Hepatocyte (in vitro differentiated cells): ENCODE measurements at regions not wholly inside any gene's neighbourhood (a gene's known extent, or its start where the extent isn't known, plus 50 kb on each side); places are given as distances from the start of the nearest gene placed in this dataset.

ENCODE experiments used
- DNase-seq: peaks from one replicate; pipeline ENCODE4 v3.0.0-alpha.2; 2016; ENCODE audit warnings: low spot score
- H2AFZ ChIP-seq: fragments of 200-600 bp; sonication (generic); 2 replicates; pipeline ENCODE4 v1.6.0; 2016; ENCODE audit warnings: antibody characterized with exemption, mild to moderate bottlenecking
- H3K27ac ChIP-seq: fragments of 200-600 bp; sonication (generic); 2 replicates; pipeline ENCODE4 v1.5.1; 2016; ENCODE audit warnings: mild to moderate bottlenecking
- H3K27me3 ChIP-seq: fragments of 200-600 bp; sonication (generic); 2 replicates; pipeline ENCODE4 v1.6.1; 2016
- H3K36me3 ChIP-seq: fragments of 200-600 bp; sonication (generic); replicated peaks from 2 replicates; pipeline ENCODE4 v1.5.1; 2016; ENCODE audit warnings: low read depth; ENCODE audit not compliant: insufficient read depth
- H3K4me1 ChIP-seq: fragments of 200-600 bp; sonication (generic); 2 replicates; pipeline ENCODE4 v1.5.1; 2016; ENCODE audit warnings: mild to moderate bottlenecking, moderate library complexity; ENCODE audit not compliant: insufficient read depth
- H3K4me2 ChIP-seq: fragments of 200-600 bp; sonication (generic); 2 replicates; pipeline ENCODE4 v1.6.0; 2016
- H3K4me3 ChIP-seq: fragments of 200-600 bp; sonication (generic); 2 replicates; pipeline ENCODE4 v1.5.1; 2016; ENCODE audit warnings: mild to moderate bottlenecking
- H3K79me2 ChIP-seq: fragments of 200-600 bp; sonication (generic); 2 replicates; pipeline ENCODE4 v1.6.0; 2017; ENCODE audit warnings: mild to moderate bottlenecking
- H3K9me2 ChIP-seq: fragments of 200-600 bp; sonication (generic); replicated peaks from 2 replicates; pipeline ENCODE4 v1.6.0; 2017; ENCODE audit warnings: mild to moderate bottlenecking; ENCODE audit not compliant: insufficient read depth
- H3K9me3 ChIP-seq: fragments of 200-600 bp; sonication (generic); 2 replicates; pipeline ENCODE4 v1.5.1; 2016; ENCODE audit warnings: low read depth, mild to moderate bottlenecking
- H4K20me1 ChIP-seq: fragments of 200-600 bp; sonication (generic); 2 replicates; pipeline ENCODE4 v1.6.0; 2016; ENCODE audit warnings: mild to moderate bottlenecking; ENCODE audit not compliant: insufficient read depth, poor library complexity, severe bottlenecking
- CTCF ChIP-seq: fragments of 200-600 bp; sonication (generic); IDR thresholded peaks from 2 replicates; pipeline ENCODE4 v1.5.1; 2016; ENCODE audit warnings: antibody characterized with exemption, mild to moderate bottlenecking; ENCODE audit not compliant: poor library complexity
- EZH2 ChIP-seq: fragments of 200-600 bp; sonication (generic); IDR thresholded peaks from 2 replicates; pipeline ENCODE4 v1.6.1; 2016; ENCODE audit warnings: antibody characterized with exemption, mild to moderate bottlenecking, borderline replicate concordance
- EZH2phosphoT487 ChIP-seq: fragments of 200-600 bp; sonication (generic); IDR thresholded peaks from one replicate; pipeline ENCODE4 v1.6.1; 2018; ENCODE audit warnings: antibody characterized with exemption, mild to moderate bottlenecking, low read depth, moderate library complexity; ENCODE audit not compliant: unreplicated experiment, severe bottlenecking
- WGBS: methylation state at CpG from one replicate; pipeline ENCODE4 v1.1.6; 2016; ENCODE audit warnings: low lambda C conversion rate; ENCODE audit errors: missing lambda C conversion rate; 5-methylcytosine and 5-hydroxymethylcytosine counted together

GRCh38 chr17:34843682-34844081 lies 117.6 kb downstream of the CCT6B start:
- no peaks in the 10 kb centered on the region for H3K27me3 ChIP-seq

GRCh38 chr17:34842235-34842634 lies 119.0 kb downstream of the CCT6B start:
- H3K4me3 ChIP-seq: no peak overlapping the region
- no peaks in the 10 kb centered on the region for H3K9me3 ChIP-seq
- H4K20me1 ChIP-seq: no peaks in the 10 kb centered on the region
- WGBS: 91% methylated on average over 5 of the region's 5 CpGs
- H3K27me3 ChIP-seq: no peaks in the 10 kb centered on the region
- H2AFZ ChIP-seq: no peak overlapping the region
- no peaks in the 10 kb centered on the region for H3K36me3 ChIP-seq
- H3K27ac ChIP-seq: no peak overlapping the region
- no peaks in the 10 kb centered on the region for H3K79me2 ChIP-seq
- no peak overlapping the region for H3K4me2 ChIP-seq
- no peak for TF ChIP-seq EZH2
- TF ChIP-seq EZH2phosphoT487: no peak
- no peak for TF ChIP-seq CTCF
- H3K4me1 ChIP-seq: no peaks in the 10 kb centered on the region
- no peaks in the 10 kb centered on the region for H3K9me2 ChIP-seq
- no peak for DNase-seq

More at GRCh38 chr17:34843682-34844081, 117.6 kb downstream of the CCT6B start:
- TF ChIP-seq EZH2 (no peak), CTCF (no peak), EZH2phosphoT487 (no peak)
- 84% methylated on average over 3 of the region's 3 CpGs for WGBS
- Histone ChIP-seq H3K4me1 (no peaks in the 10 kb centered on the region), H3K9me3 (no peaks in the 10 kb centered on the region), H3K4me3 (no peak overlapping the region), H3K27ac (no peak overlapping the region), H2AFZ (no peak overlapping the region), H3K9me2 (no peaks in the 10 kb centered on the region), H4K20me1 (no peaks in the 10 kb centered on the region), H3K79me2 (no peaks in the 10 kb centered on the region), H3K4me2 (no peak overlapping the region), H3K36me3 (no peaks in the 10 kb centered on the region)
- no peak for DNase-seq

- H3K9me2 ChIP-seq: no peaks in the 10 kb centered on the region
- H2AFZ ChIP-seq: no peak overlapping the region
- H4K20me1 ChIP-seq: no peaks in the 10 kb centered on the region
- no peak for TF ChIP-seq EZH2phosphoT487
- no peaks in the 10 kb centered on the region for H3K9me3 ChIP-seq
- DNase-seq: no peak
- H3K36me3 ChIP-seq: no peaks in the 10 kb centered on the region
- H3K4me1 ChIP-seq: no peaks in the 10 kb centered on the region
- no peak overlapping the region for H3K4me2 ChIP-seq
- no peak overlapping the region for H3K4me3 ChIP-seq
- no peaks in the 10 kb centered on the region for H3K27me3 ChIP-seq
- no peak overlapping the region for H3K27ac ChIP-seq
- 67% methylated on average over 1 of the region's 1 CpG for WGBS
- no peaks in the 10 kb centered on the region for H3K79me2 ChIP-seq
Observed at GRCh38 chr17:34841467-34841866, 119.8 kb downstream of the CCT6B start.

- no peak overlapping the region for H3K4me3 ChIP-seq
- H3K4me2 ChIP-seq: no peak overlapping the region
- no peak for TF ChIP-seq CTCF
- TF ChIP-seq EZH2phosphoT487: no peak
- TF ChIP-seq EZH2: no peak
Observed at GRCh38 chr17:34840750-34841149, 120.5 kb downstream of the CCT6B start.

More at GRCh38 chr17:34840750-34841149, 120.5 kb downstream of the CCT6B start:
- Histone ChIP-seq H3K9me2 (no peaks in the 10 kb centered on the region), H3K9me3 (no peaks in the 10 kb centered on the region), H3K36me3 (no peaks in the 10 kb centered on the region), H2AFZ (no peak overlapping the region), H3K79me2 (no peaks in the 10 kb centered on the region), H3K27ac (no peak overlapping the region), H3K27me3 (no peaks in the 10 kb centered on the region), H3K4me1 (no peaks in the 10 kb centered on the region), H4K20me1 (no peaks in the 10 kb centered on the region)
- WGBS: 83% methylated on average over 4 of the region's 4 CpGs
- no peak for DNase-seq
